DMS53 treated with DMSO at 0.1 percent for 48 hours (cell line): ENCODE measurements at regions not wholly inside any gene's neighbourhood (a gene's known extent, or its start where the extent isn't known, plus 50 kb on each side); places are given as distances from the start of the nearest gene placed in this dataset.

ENCODE experiments used
- DNase-seq: peaks from one replicate; lab custom pipeline; 2025; ENCODE audit not compliant: unreplicated experiment; lab: John Stamatoyannopoulos, UW

- peak; percentile 40 for DNase-seq
Observed at GRCh38 chr12:90899456-90900182, 55.4 kb downstream of the CCER1 start.

- DNase-seq = no peak
Observed at GRCh38 chr12:90897986-90898385, 57.0 kb downstream of the CCER1 start.

GRCh38 chr12:90897316-90897715 is 57.7 kb downstream of the CCER1 start:
- no peak for DNase-seq

- DNase-seq = no peak
Observed at GRCh38 chr12:90896821-90897220, 58.2 kb downstream of the CCER1 start.

GRCh38 chr12:90896164-90896563 is 58.8 kb downstream of the CCER1 start:
- no peak for DNase-seq

GRCh38 chr12:90888316-90888715 is 66.7 kb downstream of the CCER1 start:
- DNase-seq = no peak

- no peak for DNase-seq
Observed at GRCh38 chr12:90883456-90883855, 71.5 kb downstream of the CCER1 start.

GRCh38 chr12:90871726-90872096 is 83.3 kb downstream of the CCER1 start:
- DNase-seq = no peak

GRCh38 chr12:90870971-90871725 is 83.8 kb downstream of the CCER1 start:
- DNase-seq = no peak

- DNase-seq = no peak
Observed at GRCh38 chr12:90868626-90869025, 86.3 kb downstream of the CCER1 start.

- no peak for DNase-seq
Observed at GRCh38 chr12:90859591-90859990, 95.4 kb downstream of the CCER1 start.

GRCh38 chr12:90858252-90858651 is 96.7 kb downstream of the CCER1 start:
- DNase-seq = no peak

GRCh38 chr12:90855534-90855933 is 99.4 kb downstream of the CCER1 start:
- DNase-seq = no peak

- peak; percentile 78 for DNase-seq
Observed at GRCh38 chr12:90854136-90854689, 100.8 kb downstream of the CCER1 start.

- DNase-seq = no peak
Observed at GRCh38 chr12:90851800-90852718, 102.9 kb downstream of the CCER1 start.

- peak; percentile 52 for DNase-seq
Observed at GRCh38 chr12:90842477-90842876, 112.5 kb downstream of the CCER1 start.

- no peak for DNase-seq
Observed at GRCh38 chr12:90841336-90841735, 113.6 kb downstream of the CCER1 start.

GRCh38 chr12:90839346-90839745 is 115.6 kb downstream of the CCER1 start:
- no peak for DNase-seq

GRCh38 chr12:90836689-90837088 is 118.3 kb downstream of the CCER1 start:
- DNase-seq = no peak

- DNase-seq = no peak
Observed at GRCh38 chr12:90833228-90833627, 121.7 kb downstream of the CCER1 start.

GRCh38 chr12:90832427-90832826 is 122.5 kb downstream of the CCER1 start:
- DNase-seq = no peak
